AG08395 (cell line): ENCODE measurements at regions not wholly inside any gene's neighbourhood (a gene's known extent, or its start where the extent isn't known, plus 50 kb on each side); places are given as distances from the start of the nearest gene placed in this dataset.

Source experiments
- DNase-seq: peaks from one replicate; pipeline ENCODE4 v3.0.0; 2012; ENCODE audit warnings: mixed read lengths, low spot score

GRCh38 chr7:46571996-46572395 lies 650.9 kb upstream of the IGFBP3 start:
- DNase-seq: no peak

- DNase-seq: no peak
Measured at GRCh38 chr7:46569133-46569465, 648.0 kb upstream of the IGFBP3 start.

DNA sequence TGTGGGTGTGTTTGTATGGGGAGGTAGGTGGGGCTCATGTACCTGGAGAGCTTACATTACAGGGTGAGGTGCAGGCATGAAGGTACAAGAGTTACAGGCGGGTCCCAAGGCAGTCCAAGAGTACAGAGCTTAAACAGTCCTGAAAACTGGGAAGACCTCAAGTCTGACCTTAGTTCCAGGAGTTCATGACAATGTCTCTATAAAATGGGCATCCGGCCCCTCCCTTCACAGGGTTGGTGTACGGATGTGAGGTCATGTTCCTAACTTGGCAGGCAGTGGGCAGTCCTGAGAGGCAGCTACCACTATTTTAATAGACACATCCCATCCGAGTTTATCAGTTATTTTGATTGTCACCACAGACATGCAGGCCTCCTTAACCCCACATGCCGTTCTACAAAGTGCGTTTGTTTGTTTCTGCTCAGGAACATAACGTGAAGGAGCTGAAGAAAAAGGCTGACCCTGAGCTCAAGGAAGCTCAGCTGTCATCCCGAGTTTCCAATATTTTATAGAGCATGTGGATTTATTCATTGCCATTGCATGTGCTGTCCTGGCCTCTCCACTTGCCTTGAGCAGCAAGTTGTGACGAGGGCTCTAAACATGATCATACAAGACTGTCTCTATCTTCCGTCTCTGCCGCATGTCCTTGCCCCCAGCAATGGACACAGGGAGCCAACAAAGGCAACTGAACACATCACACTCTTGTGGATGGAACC lies 647.5 kb upstream of the IGFBP3 start:
- DNase-seq: no peak

GRCh38 chr7:46567858-46568257 lies 646.8 kb upstream of the IGFBP3 start:
- DNase-seq: no peak

- DNase-seq: peak; percentile 19
Measured at GRCh38 chr7:46566097-46566774, 645.2 kb upstream of the IGFBP3 start.

DNA sequence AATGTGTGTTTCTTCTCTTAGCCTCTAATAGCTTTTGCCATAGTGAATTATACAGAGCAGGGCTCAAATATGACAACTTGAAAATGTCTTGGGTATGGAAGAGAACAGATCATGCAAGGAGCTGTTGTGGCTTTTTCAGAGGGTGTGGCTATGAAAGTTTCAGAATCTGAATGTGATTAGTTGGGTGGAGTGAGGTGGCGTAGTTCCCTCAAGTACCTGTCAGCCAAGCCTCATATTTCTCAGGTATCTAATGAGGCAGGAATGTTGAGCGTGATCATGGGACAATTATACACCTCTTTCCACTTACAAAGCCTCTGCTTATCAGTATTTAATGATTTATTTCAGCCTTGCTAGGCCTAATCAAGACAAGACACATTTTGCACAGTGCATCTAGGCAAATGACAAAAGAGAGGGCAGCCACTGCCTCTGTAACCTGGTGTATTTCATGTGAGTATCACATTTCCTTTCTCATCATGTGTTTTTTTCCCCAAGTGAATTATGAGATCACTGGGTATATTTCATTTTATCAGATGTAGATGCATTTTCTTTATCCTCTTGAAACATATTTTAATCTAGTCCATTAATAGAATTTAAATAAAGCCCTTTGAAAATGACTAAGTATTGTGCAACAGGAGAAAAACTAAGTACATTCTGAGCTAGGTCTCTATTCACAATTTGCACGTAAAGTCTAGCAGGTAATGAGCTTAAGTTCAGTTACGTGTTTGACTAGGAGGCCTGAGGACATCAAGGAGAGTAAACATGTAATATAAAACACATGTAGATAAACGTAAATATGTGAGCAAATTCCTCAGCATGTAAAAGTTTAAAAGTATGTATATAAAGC lies 644.4 kb upstream of the IGFBP3 start:
- DNase-seq: no peak

DNA sequence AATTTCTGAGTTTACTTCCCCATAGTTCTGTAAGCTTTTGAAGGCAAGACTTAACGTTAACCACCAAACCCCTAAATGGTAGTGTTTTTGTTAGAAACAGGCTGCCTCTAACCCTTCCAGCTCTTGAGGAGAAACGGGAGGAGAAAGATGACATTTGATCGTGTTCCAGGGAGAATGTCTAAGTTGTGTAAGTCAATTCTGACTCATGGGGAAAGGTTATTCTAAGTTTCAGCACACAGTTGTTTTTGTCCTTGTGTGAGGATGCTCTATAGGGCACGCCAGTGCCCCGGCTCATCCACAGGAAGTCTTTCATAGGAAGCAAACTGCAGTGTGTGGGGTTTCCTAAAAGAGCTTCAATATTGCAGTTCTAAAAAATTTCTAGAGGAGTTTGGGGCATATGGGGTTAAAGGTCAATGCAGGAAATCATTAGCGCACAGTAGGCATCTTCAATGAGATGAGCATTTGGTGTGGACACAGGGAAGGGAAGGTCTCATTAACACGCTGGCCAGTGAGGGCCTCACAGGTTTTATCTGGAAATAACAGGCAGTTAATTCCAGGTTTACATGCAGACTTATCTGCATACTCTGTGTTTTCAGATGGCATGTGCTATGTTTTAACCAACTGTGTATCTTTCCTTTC lies 638.2 kb upstream of the IGFBP3 start:
- peak; percentile 67 for DNase-seq

DNA sequence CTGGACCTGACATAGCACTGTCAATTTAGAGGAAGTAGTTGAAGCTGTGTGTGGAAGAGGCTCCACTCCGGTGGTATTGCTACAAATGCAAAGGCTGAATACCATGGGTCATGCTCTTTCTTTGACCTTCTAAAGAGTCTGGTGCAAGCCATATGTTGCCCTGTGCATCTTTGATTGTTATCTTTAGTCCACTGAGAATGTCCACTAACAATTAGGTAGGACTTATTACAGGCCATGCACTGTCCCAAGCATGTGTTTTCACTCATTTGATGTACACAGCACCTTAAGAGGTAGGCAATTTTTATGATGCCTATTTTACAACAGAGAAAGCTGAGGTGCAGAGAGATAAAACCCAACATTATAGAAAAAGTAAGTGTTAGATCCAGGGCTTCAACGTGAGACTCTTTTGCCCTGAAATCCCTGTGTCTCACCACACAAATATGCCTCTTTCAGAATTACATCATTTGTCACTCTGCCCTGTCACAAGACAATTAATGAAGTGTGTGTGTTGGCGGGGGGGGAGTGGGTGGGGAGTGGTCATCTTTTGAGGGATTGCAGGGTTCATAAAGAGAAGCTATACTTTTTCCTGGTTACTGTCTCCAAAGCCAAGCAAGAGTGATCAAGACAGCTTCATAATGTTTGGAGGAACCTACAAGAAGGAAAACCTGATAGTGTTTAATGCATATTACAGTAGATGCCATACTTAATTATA lies 637.6 kb upstream of the IGFBP3 start:
- peak; percentile 44 for DNase-seq

DNA sequence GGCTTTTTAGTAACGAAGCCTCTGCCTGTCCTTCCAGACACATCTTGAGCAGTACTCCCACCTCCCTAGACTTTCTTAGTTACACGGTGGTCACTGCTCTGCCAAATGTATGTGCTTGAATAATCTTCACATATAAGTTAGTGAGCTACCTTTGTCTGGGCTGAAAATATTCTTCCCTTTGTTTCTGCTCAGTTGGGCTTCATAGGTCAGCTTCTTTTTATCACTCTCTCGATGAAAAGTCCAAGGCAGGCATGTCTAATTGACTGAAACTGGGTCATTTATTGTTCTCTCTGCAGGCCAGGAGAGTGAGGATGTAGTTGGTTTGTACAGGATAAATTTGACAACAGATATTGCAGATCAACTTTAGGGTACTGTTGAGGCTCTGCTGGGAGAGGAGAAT lies 636.7 kb upstream of the IGFBP3 start:
- no peak for DNase-seq

DNA sequence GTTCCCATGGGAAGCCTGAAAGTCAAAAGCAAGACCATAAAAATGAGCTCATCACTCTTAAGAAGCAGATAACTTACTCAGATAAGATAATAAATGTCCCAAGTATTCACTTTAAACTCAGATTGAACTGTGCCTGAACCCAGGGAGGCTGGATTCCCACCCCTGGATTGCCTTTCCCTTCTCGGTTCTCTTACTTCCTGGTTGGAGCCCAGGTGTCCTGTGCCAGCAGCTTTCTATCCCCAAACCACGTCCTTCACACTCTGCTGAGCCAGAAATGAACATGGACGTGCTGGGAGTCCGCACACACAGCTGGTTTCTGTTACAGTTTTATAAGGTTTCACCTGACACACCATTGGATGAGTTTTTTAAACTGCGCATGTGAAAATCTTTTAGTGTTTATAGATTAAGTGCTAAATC lies 636.2 kb upstream of the IGFBP3 start:
- DNase-seq: no peak

- DNase-seq: peak; percentile 53
Measured at GRCh38 chr7:46554688-46555422, 633.8 kb upstream of the IGFBP3 start.

DNA sequence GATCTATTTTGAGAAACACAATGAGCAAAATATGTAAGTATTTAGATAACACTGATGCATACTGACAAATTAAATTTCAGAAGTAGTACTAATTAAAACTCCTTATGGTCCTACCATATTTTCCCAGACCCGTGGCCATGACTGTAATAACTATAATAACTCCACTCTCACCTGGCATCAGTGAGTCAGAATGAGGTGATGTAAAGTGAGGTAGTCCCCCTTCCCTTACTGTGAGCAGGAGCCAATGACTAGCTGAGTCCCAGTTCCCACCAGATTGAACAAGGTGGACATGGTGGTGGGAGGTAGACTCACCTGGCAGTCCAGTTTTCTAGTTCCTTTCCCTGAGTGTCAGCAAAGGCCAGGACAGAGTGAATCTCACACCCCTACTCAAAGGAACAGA lies 630.5 kb upstream of the IGFBP3 start:
- DNase-seq: no peak

DNA sequence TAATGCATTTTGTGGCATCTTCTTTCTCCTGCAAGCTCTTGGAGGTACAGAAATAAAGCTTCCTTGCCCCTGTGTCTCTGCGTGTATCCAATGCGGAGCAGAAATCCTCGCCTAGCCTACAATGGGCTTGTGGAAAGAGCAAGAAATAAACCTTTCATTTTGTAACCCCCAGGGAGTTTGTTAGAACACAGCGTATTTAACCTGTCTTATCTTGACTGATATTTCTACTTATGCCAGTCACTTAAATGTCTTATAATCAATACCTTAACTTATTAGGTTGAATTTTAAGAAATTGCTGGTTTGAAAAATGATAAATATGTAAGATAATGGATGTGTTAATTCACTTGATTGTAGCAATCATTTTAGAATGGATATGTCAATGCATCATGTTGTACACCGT lies 629.8 kb upstream of the IGFBP3 start:
- no peak for DNase-seq

- no peak for DNase-seq
Measured at GRCh38 chr7:46549892-46550639, 629.0 kb upstream of the IGFBP3 start.

GRCh38 chr7:46549347-46549746 lies 628.3 kb upstream of the IGFBP3 start:
- DNase-seq: no peak

GRCh38 chr7:46547044-46547443 lies 626.0 kb upstream of the IGFBP3 start:
- DNase-seq: no peak

DNA sequence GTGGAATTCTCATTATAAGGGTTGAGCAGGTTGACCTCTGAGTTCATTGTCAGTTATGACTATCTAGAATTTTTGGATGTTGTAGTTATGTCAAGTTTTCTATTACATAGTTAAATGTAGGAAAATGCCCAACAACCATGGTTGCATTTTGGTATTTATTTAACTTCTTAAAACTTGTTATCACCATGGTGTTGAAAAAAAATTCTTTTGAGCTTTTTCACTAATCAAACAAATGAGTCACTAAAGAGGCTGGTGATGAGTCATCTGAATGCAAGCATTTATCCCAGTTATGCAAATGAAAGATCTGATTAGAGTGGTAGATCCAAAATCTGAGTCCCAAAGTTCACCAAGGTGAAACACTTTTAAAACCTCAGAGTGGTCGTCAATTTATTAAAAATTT lies 624.7 kb upstream of the IGFBP3 start:
- peak; percentile 42 for DNase-seq

- peak; percentile 62 for DNase-seq
Measured at GRCh38 chr7:46544396-46545008, 623.4 kb upstream of the IGFBP3 start.

DNA sequence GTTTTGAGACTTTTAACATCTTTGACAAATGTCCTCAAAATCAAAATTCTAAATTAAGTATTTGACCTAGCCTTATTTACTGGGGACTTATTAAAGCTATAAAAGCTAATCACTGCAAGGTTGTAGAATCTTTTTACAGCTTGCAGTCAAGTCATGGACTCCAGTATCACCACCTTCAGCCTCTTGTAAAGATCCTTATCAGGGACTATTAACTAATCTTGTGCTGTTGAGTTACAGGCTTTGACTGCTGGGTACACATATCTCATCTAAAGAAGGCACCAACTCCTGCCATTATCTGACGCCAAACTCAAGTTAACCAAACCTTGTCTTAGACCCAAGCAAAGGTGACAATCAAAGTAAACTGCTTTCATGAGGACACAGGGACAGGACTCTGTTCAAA lies 621.0 kb upstream of the IGFBP3 start:
- no peak for DNase-seq

DNA sequence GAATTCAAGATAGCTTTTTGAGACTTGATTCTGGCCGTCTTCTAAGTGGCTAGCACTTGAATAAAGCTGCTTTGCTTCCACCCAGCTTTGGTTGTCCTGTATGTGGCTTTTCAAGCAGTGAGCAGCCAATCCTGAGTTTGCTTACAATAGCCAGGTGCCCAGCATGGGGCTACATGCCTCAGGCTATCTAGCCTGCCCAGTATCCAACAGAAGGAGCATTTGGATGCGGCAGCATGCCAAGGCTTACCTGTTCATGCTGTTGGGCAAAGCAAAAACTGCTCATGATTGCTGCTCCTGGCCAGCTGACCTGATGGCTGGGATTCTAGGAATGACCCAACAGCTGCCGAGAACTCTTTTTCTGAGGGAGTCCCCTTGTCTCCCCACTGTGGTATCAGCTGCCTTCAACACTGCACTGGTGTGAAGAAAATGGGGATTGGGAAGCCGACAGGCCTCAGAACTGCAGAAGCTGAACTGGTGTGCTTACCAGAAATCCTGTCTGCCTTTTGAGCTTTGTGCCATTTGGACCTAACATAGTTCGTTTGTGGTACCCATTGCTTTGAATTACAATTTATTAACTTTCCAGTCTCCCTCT lies 618.9 kb upstream of the IGFBP3 start:
- DNase-seq: no peak
